Muscle layer of duodenum (tissue), 2 donors: ENCODE measurements at regions not wholly inside any gene's neighbourhood (a gene's known extent, or its start where the extent isn't known, plus 50 kb on each side); places are given as distances from the start of the nearest gene placed in this dataset.
"Not testable (repeated sequence)": the region's sequence is repeated elsewhere in the genome, so short reads cannot be mapped to it uniquely, and the experiment has no call there.

Experiments used
- H3K27ac ChIP-seq: one replicate; pipeline ENCODE4 v1.7.0; 2013; ENCODE audit warnings: mild to moderate bottlenecking, low read length
- H3K27me3 ChIP-seq: one replicate; pipeline ENCODE4 v1.7.0; 2013; ENCODE audit warnings: low read depth, mild to moderate bottlenecking, control low read depth, low read length
- H3K36me3 ChIP-seq, 2 donors: one replicate each; pipeline ENCODE4 v1.7.0; 2013; ENCODE audit warnings: low read length in 2 of 2, control low read depth in 1 of 2, mild to moderate bottlenecking in 1 of 2; ENCODE audit not compliant: insufficient read depth in 2 of 2, control insufficient read depth in 1 of 2
- H3K4me1 ChIP-seq, 2 donors: one replicate each; pipeline ENCODE4 v1.7.0; 2013; ENCODE audit warnings: low read length in 2 of 2, mild to moderate bottlenecking in 2 of 2, control low read depth in 1 of 2, moderate library complexity in 1 of 2; ENCODE audit not compliant: insufficient read depth in 2 of 2, control insufficient read depth in 1 of 2
- H3K4me3 ChIP-seq, 2 donors: one replicate each; pipeline ENCODE4 v1.7.0; 2013; ENCODE audit warnings: low read length in 2 of 2, low read depth in 1 of 2, mild to moderate bottlenecking in 1 of 2
- H3K9me3 ChIP-seq, 2 donors: one replicate each; pipeline ENCODE4 v1.7.0; 2013; ENCODE audit warnings: low read length in 2 of 2, control low read depth in 1 of 2, mild to moderate bottlenecking in 1 of 2; ENCODE audit not compliant: control insufficient read depth in 1 of 2
- donor health status: healthy.

GRCh38 chr14:55837467-55837866, 257.5 kb downstream of the KTN1 start:
- no peaks in the 10 kb centered on the region for H3K9me3 ChIP-seq
- no peak overlapping the region for H3K4me3 ChIP-seq
- no peak overlapping the region for H3K27ac ChIP-seq
- H3K27me3 ChIP-seq: no peaks in the 10 kb centered on the region
- no peaks in the 10 kb centered on the region for H3K4me1 ChIP-seq
- no peaks in the 10 kb centered on the region for H3K36me3 ChIP-seq

DNA sequence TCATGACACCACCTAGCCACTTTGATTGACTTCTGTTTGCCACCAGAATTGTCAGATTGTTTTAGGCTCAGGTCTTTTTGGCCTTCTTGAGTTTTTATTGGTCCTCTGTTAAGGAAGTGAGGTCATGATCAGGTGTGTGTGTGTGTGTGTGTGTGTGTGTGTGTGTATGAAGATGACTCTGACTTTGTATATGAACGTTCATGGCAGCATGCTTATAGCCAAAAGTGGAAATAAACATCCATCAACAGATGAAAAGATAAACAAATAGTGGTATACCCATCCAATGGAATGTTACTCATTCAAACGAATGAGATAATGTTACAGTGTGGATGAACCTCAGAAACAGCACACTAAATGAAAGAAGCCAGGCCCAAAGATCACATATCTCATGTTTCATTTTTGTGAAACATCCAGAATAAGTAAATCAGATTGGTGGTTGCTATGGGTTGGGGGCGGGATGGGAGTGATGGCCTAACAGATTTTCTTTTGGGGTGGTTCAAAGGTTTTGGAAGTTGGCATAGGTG, 258.6 kb downstream of the KTN1 start:
- Histone ChIP-seq H3K9me3 (no peaks in the 10 kb centered on the region), H3K36me3 (no peaks in the 10 kb centered on the region), H3K27ac (no peak overlapping the region), H3K27me3 (no peaks in the 10 kb centered on the region), H3K4me3 (no peak overlapping the region), H3K4me1 (no peaks in the 10 kb centered on the region)

GRCh38 chr14:55839301-55839947, 259.4 kb downstream of the KTN1 start:
- H3K27ac ChIP-seq, H3K27me3 ChIP-seq, H3K4me3 ChIP-seq, H3K9me3 ChIP-seq, H3K4me1 ChIP-seq, H3K36me3 ChIP-seq: not testable (repeated sequence)

DNA sequence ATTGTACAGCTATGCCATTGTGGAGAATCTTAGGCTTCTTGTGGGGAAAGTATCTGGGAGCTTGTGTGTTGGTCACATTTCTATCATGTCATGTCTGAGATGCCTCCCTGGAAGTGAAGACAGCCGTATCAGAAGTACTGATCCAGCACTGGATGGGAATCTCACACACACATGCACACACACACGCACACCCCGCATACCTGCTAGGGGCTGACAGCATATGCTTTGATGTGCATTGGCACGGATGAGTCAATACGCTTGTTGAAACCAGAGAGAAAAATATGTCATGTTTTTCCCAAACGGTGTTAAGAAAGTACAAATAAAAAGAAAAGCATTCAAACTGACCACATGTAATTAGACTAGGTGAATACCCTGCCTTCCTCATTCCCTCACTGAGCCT, 260.8 kb downstream of the KTN1 start:
- H3K4me3 ChIP-seq: no peak overlapping the region
- no peaks in the 10 kb centered on the region for H3K9me3 ChIP-seq
- no peaks in the 10 kb centered on the region for H3K27me3 ChIP-seq
- H3K36me3 ChIP-seq: no peaks in the 10 kb centered on the region
- no peaks in the 10 kb centered on the region for H3K4me1 ChIP-seq
- H3K27ac ChIP-seq: no peak overlapping the region

GRCh38 chr14:55841625-55842024, 261.6 kb downstream of the KTN1 start:
- Histone ChIP-seq H3K9me3 (no peaks in the 10 kb centered on the region), H3K27ac (no peak overlapping the region), H3K36me3 (no peaks in the 10 kb centered on the region), H3K4me3 (no peak overlapping the region), H3K4me1 (no peaks in the 10 kb centered on the region), H3K27me3 (no peaks in the 10 kb centered on the region)

GRCh38 chr14:55843718-55844403, 263.9 kb downstream of the KTN1 start:
- Histone ChIP-seq H3K9me3 (no peaks in the 10 kb centered on the region), H3K36me3 (no peaks in the 10 kb centered on the region), H3K4me3 (no peak overlapping the region), H3K4me1 (no peaks in the 10 kb centered on the region), H3K27ac (no peak overlapping the region), H3K27me3 (no peaks in the 10 kb centered on the region)

DNA sequence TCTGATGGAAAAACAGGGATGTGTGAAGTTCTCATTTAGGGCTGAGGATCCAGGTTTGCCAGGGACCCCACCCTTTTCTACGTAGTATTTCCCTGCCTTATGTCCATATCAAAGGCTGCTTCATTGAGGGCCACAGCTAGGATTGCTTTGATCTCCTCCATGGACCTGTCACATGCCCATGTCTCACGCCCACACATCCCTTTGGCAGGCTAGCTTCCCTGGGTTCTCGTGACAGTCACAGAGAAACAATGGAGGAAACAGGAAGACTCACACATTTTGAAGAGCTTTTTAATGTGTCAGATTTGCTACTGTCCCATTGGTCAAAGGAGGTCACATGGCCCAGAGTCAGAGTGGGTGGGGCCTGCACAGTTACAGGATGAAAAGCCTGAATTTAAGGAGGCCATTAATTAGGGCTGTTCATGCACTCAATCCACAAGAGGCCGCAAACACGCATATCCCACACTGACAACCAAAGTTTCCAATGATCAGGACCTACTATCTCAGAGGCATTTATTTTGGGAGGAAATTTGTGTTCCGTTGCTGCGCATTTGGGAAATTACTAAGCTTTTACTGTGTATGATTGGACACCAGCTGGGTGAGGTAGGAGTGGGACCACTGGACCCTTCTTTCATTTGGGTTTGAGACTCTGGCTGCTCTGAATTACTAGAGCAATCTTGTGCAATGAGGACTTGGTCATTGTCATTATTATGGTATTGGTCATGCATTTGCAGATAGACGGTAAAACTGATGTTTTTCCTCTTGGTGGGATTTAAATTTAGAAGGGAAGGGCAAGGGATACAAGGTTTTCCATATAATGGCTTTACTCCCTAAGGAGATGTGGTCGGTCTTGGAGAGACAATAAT, 266.2 kb downstream of the KTN1 start:
- Histone ChIP-seq H3K4me1 (no peaks in the 10 kb centered on the region), H3K36me3 (no peaks in the 10 kb centered on the region), H3K4me3 (no peak overlapping the region), H3K9me3 (no peaks in the 10 kb centered on the region), H3K27me3 (no peaks in the 10 kb centered on the region), H3K27ac (no peak overlapping the region)

- H3K4me1 ChIP-seq: no peaks in the 10 kb centered on the region
- H3K9me3 ChIP-seq: no peaks in the 10 kb centered on the region
- H3K36me3 ChIP-seq: no peaks in the 10 kb centered on the region
- H3K27me3 ChIP-seq: no peaks in the 10 kb centered on the region
- no peak overlapping the region for H3K4me3 ChIP-seq
- H3K27ac ChIP-seq: no peak overlapping the region
These were observed 266.9 kb downstream of the KTN1 start for GRCh38 chr14:55846826-55847446.

- Histone ChIP-seq H3K27ac (no peak overlapping the region), H3K27me3 (no peaks in the 10 kb centered on the region), H3K36me3 (no peaks in the 10 kb centered on the region), H3K9me3 (no peaks in the 10 kb centered on the region), H3K4me1 (no peaks in the 10 kb centered on the region), H3K4me3 (no peak overlapping the region)
These were observed 267.8 kb downstream of the KTN1 start for GRCh38 chr14:55847766-55848165.

DNA sequence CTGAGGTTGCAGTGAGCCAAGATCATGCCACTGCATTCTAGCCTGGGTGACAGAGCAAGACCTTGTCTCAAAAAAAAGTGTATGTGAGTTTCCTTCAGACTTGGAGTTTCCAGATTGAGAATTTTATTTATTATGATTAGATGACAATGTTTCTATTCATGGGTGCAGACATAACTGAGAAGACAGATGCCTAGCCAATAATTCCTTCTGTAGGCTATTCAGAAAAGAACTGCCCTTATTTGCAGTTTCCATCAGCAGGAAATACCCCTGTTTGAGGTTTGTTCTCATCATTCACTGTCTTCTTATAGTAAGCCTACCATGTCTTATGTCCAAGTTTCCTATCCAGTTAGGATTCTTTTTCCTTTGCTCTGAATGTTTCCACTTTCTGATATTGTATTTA, 269.0 kb downstream of the KTN1 start:
- H3K9me3 ChIP-seq: no peaks in the 10 kb centered on the region
- no peak overlapping the region for H3K4me3 ChIP-seq
- H3K27me3 ChIP-seq: no peaks in the 10 kb centered on the region
- H3K27ac ChIP-seq: no peak overlapping the region
- H3K36me3 ChIP-seq: no peaks in the 10 kb centered on the region
- no peaks in the 10 kb centered on the region for H3K4me1 ChIP-seq

- H3K27me3 ChIP-seq: no peaks in the 10 kb centered on the region
- no peaks in the 10 kb centered on the region for H3K4me1 ChIP-seq
- H3K4me3 ChIP-seq: no peak overlapping the region
- H3K27ac ChIP-seq: no peak overlapping the region
- H3K9me3 ChIP-seq: no peaks in the 10 kb centered on the region
- no peaks in the 10 kb centered on the region for H3K36me3 ChIP-seq
These were observed 268.4 kb upstream of the PELI2 start for GRCh38 chr14:55849833-55850232.
